Ishikawa (cell line): ENCODE measurements at regions not wholly inside any gene's neighbourhood (a gene's known extent, or its start where the extent isn't known, plus 50 kb on each side); places are given as distances from the start of the nearest gene placed in this dataset.

Experiments
- CEBPB ChIP-seq: IDR thresholded peaks from 2 replicates; pipeline ENCODE4 v1.6.1; 2012
- CREB1 ChIP-seq: IDR thresholded peaks from 2 replicates; pipeline ENCODE4 v1.6.1; 2012; ENCODE audit warnings: low read depth
- EGR1 ChIP-seq: IDR thresholded peaks from 2 replicates; pipeline ENCODE4 v1.6.1; 2012
- EP300 ChIP-seq: IDR thresholded peaks from 2 replicates; pipeline ENCODE4 v1.6.1; 2012; ENCODE audit warnings: borderline replicate concordance
- FOXM1 ChIP-seq: IDR thresholded peaks from 2 replicates; pipeline ENCODE4 v1.6.1; 2012; ENCODE audit warnings: low read depth, borderline replicate concordance
- MAX ChIP-seq: IDR thresholded peaks from 2 replicates; pipeline ENCODE4 v1.6.1; 2012
- NFIC ChIP-seq: IDR thresholded peaks from 2 replicates; pipeline ENCODE4 v1.6.1; 2012
- RAD21 ChIP-seq: IDR thresholded peaks from 2 replicates; pipeline ENCODE4 v1.6.1; 2012; ENCODE audit warnings: low read depth
- REST ChIP-seq: IDR thresholded peaks from 2 replicates; pipeline ENCODE4 v1.6.1; 2012; ENCODE audit warnings: low read depth, mild to moderate bottlenecking
- TAF1 ChIP-seq: IDR thresholded peaks from 2 replicates; pipeline ENCODE4 v1.6.1; 2012; ENCODE audit warnings: low read depth, mild to moderate bottlenecking
- TCF12 ChIP-seq: IDR thresholded peaks from 2 replicates; pipeline ENCODE4 v1.6.1; 2012; ENCODE audit warnings: low read depth
- TEAD4 ChIP-seq: IDR thresholded peaks from 2 replicates; pipeline ENCODE4 v1.6.1; 2012
- USF1 ChIP-seq: IDR thresholded peaks from 2 replicates; pipeline ENCODE4 v1.6.1; 2012
- YY1 ChIP-seq: IDR thresholded peaks from 2 replicates; pipeline ENCODE4 v1.6.1; 2012; ENCODE audit warnings: low read depth
- ZBTB7A ChIP-seq: IDR thresholded peaks from 2 replicates; pipeline ENCODE4 v1.6.1; 2012; ENCODE audit warnings: low read depth

GRCh38 chr3:72550582-72551262, 297.5 kb downstream of the SHQ1 start:
- no peak for TF ChIP-seq RAD21
- TF ChIP-seq TAF1: no peak
- no peak for TF ChIP-seq TEAD4
- no peak for TF ChIP-seq EGR1
- no peak for TF ChIP-seq CEBPB
- no peak for TF ChIP-seq MAX
- TF ChIP-seq TCF12: no peak
- TF ChIP-seq USF1: 0 out of 2 replicates have a peak, but pooled peaks have one; percentile 38
- no peak for TF ChIP-seq YY1

- no peak for TF ChIP-seq MAX
- no peak for TF ChIP-seq YY1
- no peak for TF ChIP-seq USF1
- TF ChIP-seq RAD21: no peak
- TF ChIP-seq ZBTB7A: no peak
- TF ChIP-seq REST: no peak
- TF ChIP-seq EGR1: no peak
- no peak for TF ChIP-seq CREB1
- TF ChIP-seq EP300: no peak
- TF ChIP-seq CEBPB: no peak
- no peak for TF ChIP-seq TAF1
- no peak for TF ChIP-seq TCF12
- TF ChIP-seq TEAD4: no peak
- no peak for TF ChIP-seq NFIC
- no peak for TF ChIP-seq FOXM1
These were observed 298.3 kb downstream of the SHQ1 start for GRCh38 chr3:72549761-72550581.

GRCh38 chr3:72548981-72549380, 299.3 kb downstream of the SHQ1 start:
- TF ChIP-seq REST (no peak), TAF1 (no peak), ZBTB7A (no peak), TEAD4 (no peak), CREB1 (no peak), FOXM1 (no peak), YY1 (no peak), EGR1 (no peak), MAX (no peak), EP300 (no peak), TCF12 (no peak), CEBPB (no peak), RAD21 (no peak), NFIC (no peak), USF1 (no peak)

- TF ChIP-seq NFIC: no peak
- TF ChIP-seq YY1: no peak
- TF ChIP-seq CREB1: no peak
- TF ChIP-seq FOXM1: no peak
- TF ChIP-seq REST: no peak
- no peak for TF ChIP-seq TEAD4
- TF ChIP-seq EGR1: no peak
- no peak for TF ChIP-seq TAF1
These were observed 299.8 kb downstream of the SHQ1 start for GRCh38 chr3:72548461-72548860.
